IMR-90 (cell line): ENCODE measurements at regions not wholly inside any gene's neighbourhood (a gene's known extent, or its start where the extent isn't known, plus 50 kb on each side); places are given as distances from the start of the nearest gene placed in this dataset.
A peak's percentile ranks its signal among the peaks of the same experiment; 100 is the strongest.

ENCODE experiments used
- ATAC-seq: fragments of 200-7000 bp; cut with Tn5 transposase; 2 replicates; pipeline ENCODE4 v1.9.1; 2020; ENCODE audit warnings: low read depth, mild to moderate bottlenecking, moderate library complexity
- BruUV-seq: library from RNA; stranded (reverse); fragments of 400-500 nt; replicated peaks from 2 replicates; lab custom pipeline; 2021; lab: Mats Ljungman, UMichigan
- CTCF ChIA-PET: fragments of 300-600 bp; formaldehyde crosslinking; extraction: SDS; loops from one replicate; lab custom pipeline; 2021; ENCODE audit warnings: antibody characterized with exemption; lab: Yijun Ruan, JAX
- POLR2A ChIA-PET: fragments of 300-600 bp; sonication (Branson Sonifier 250); formaldehyde crosslinking; loops from one replicate; lab custom pipeline; 2022; ENCODE audit warnings: antibody characterized with exemption; ENCODE audit not compliant: unreplicated experiment; lab: Charles Lee
- DNase-seq: peaks from one replicate; pipeline ENCODE4 v3.0.0; 2013
- H2AFZ ChIP-seq: replicated peaks from 2 replicates; pipeline ENCODE3; 2013; ENCODE audit warnings: low read length, mild to moderate bottlenecking; ENCODE audit not compliant: poor library complexity
- H2AK5ac ChIP-seq: 2 replicates; pipeline ENCODE4 v1.6.1; 2013; ENCODE audit warnings: low read depth, low read length, inconsistent platforms
- H2AK9ac ChIP-seq: replicated peaks from 2 replicates; pipeline ENCODE3; 2013; ENCODE audit warnings: mild to moderate bottlenecking, low read depth, low read length, moderate library complexity; ENCODE audit not compliant: poor library complexity
- H2BK120ac ChIP-seq: 2 replicates; pipeline ENCODE4 v1.6.1; 2013; ENCODE audit warnings: low read depth, low read length, inconsistent platforms
- H2BK15ac ChIP-seq: 3 replicates; pipeline ENCODE4 v1.6.1; 2013; ENCODE audit warnings: low read depth, low read length, inconsistent platforms
- H2BK20ac ChIP-seq: 2 replicates; pipeline ENCODE4 v1.6.1; 2013; ENCODE audit warnings: low read depth, mild to moderate bottlenecking, inconsistent platforms, low read length, moderate library complexity
- H2BK5ac ChIP-seq: 2 replicates; pipeline ENCODE4 v1.6.1; 2013; ENCODE audit warnings: mild to moderate bottlenecking, low read depth, low read length, inconsistent platforms; ENCODE audit not compliant: poor library complexity, severe bottlenecking
- H3K14ac ChIP-seq: replicated peaks from 2 replicates; pipeline ENCODE4 v1.6.1; 2013; ENCODE audit warnings: low read depth, low read length, inconsistent platforms
- H3K18ac ChIP-seq: 2 replicates; pipeline ENCODE4 v1.6.1; 2013; ENCODE audit warnings: low read depth, low read length, control low read depth
- H3K23ac ChIP-seq: 2 replicates; pipeline ENCODE4 v1.6.1; 2013; ENCODE audit warnings: low read depth, low read length, inconsistent platforms
- H3K27ac ChIP-seq: 2 replicates; pipeline ENCODE4 v1.5.1; 2013; ENCODE audit warnings: mild to moderate bottlenecking, control low read depth, low read length; ENCODE audit not compliant: insufficient read depth
- H3K27me3 ChIP-seq: 2 replicates; pipeline ENCODE4 v1.6.1; 2013; ENCODE audit warnings: low read length; ENCODE audit not compliant: control insufficient read depth, insufficient read depth
- H3K36me3 ChIP-seq: 2 replicates; pipeline ENCODE4 v1.6.1; 2013; ENCODE audit warnings: low read length, mixed read lengths; ENCODE audit not compliant: control insufficient read depth, insufficient read depth
- H3K4ac ChIP-seq: 2 replicates; pipeline ENCODE4 v1.6.1; 2013; ENCODE audit warnings: low read depth, low read length, inconsistent platforms
- H3K4me1 ChIP-seq: 2 replicates; pipeline ENCODE4 v1.6.1; 2013; ENCODE audit warnings: low read length, mixed read lengths; ENCODE audit not compliant: control insufficient read depth, insufficient read depth
- H3K4me2 ChIP-seq: 2 replicates; pipeline ENCODE4 v1.6.1; 2013; ENCODE audit warnings: low read depth, mild to moderate bottlenecking, control low read depth, low read length, moderate library complexity
- H3K4me3 ChIP-seq: 2 replicates; pipeline ENCODE4 v1.5.1; 2013; ENCODE audit warnings: low read depth, mild to moderate bottlenecking, control low read depth, low read length, moderate library complexity; ENCODE audit not compliant: insufficient read depth
- H3K56ac ChIP-seq: 2 replicates; pipeline ENCODE4 v1.6.1; 2013; ENCODE audit warnings: low read length, inconsistent platforms; ENCODE audit not compliant: insufficient read depth; ENCODE audit errors: extremely low read depth
- H3K79me1 ChIP-seq, 2 experiments: 2 replicates each; pipeline ENCODE4 v1.6.1; 2013; ENCODE audit warnings: low read length in 2 of 2, inconsistent platforms in 1 of 2, low read depth in 1 of 2
- H3K9ac ChIP-seq: 2 replicates; pipeline ENCODE4 v1.6.1; 2013; ENCODE audit warnings: low read depth, low read length, control low read depth
- H3K9me1 ChIP-seq: 2 replicates; pipeline ENCODE4 v1.6.1; 2013; ENCODE audit warnings: low read length, inconsistent platforms; ENCODE audit not compliant: insufficient read depth
- H3K9me3 ChIP-seq: 2 replicates; pipeline ENCODE4 v1.6.1; 2013; ENCODE audit warnings: low read length; ENCODE audit not compliant: control insufficient read depth, insufficient read depth
- H4K20me1 ChIP-seq: 2 replicates; pipeline ENCODE4 v1.6.1; 2013; ENCODE audit warnings: low read length, inconsistent platforms; ENCODE audit not compliant: insufficient read depth
- H4K5ac ChIP-seq: 2 replicates; pipeline ENCODE4 v1.6.1; 2013; ENCODE audit warnings: mild to moderate bottlenecking, low read depth, low read length, control low read depth
- H4K8ac ChIP-seq, 2 experiments: 2 replicates each; pipeline ENCODE4 v1.6.1; 2013; ENCODE audit warnings: low read depth in 2 of 2, low read length in 2 of 2, control low read depth in 1 of 2, inconsistent platforms in 1 of 2
- H4K91ac ChIP-seq: 2 replicates; pipeline ENCODE4 v1.6.1; 2013; ENCODE audit warnings: low read depth, low read length, inconsistent platforms; ENCODE audit not compliant: insufficient read depth
- CEBPB ChIP-seq: IDR thresholded peaks from 2 replicates; pipeline ENCODE4 v1.6.1; 2012; ENCODE audit warnings: low read depth, low read length, improper control_type of control experiment
- MAFK ChIP-seq: IDR thresholded peaks from 2 replicates; pipeline ENCODE4 v1.6.1; 2012; ENCODE audit warnings: low read depth, low read length, improper control_type of control experiment
- RAD21 ChIP-seq: IDR thresholded peaks from 2 replicates; pipeline ENCODE4 v1.6.1; 2012; ENCODE audit warnings: low read length, improper control_type of control experiment
- whole genome bisulfite sequencing, 2 experiments: methylation state at CpG; one replicate each; pipeline versions ENCODE4 v1.1.5 to v1.1.7; 2013; ENCODE audit warnings: missing lambda C conversion rate in 2 of 2; ENCODE audit not compliant: insufficient read length in 1 of 2; ENCODE audit errors: extremely low coverage in 2 of 2; 5-methylcytosine and 5-hydroxymethylcytosine counted together
- dilution Hi-C: fragments of 300-500 bp; cut with HindIII; formaldehyde crosslinking; loops from one replicate; pipeline ENCODE4 v1.14.3; 2018; ENCODE audit warnings: low sequenced_read_pairs; ENCODE audit not compliant: unreplicated experiment
- in situ Hi-C: fragments of 300-500 bp; cut with MboI; formaldehyde crosslinking; loops from 3 replicates; pipeline ENCODE4 v1.14.3; 2019; ENCODE audit warnings: low sequenced_read_pairs, inconsistent platforms, mixed read lengths
- intact Hi-C: fragments of 100-400 bp; cut with micrococcal nuclease; formaldehyde crosslinking; loops from 2 replicates; pipeline ENCODE4 v1.10.0; 2022

DNA sequence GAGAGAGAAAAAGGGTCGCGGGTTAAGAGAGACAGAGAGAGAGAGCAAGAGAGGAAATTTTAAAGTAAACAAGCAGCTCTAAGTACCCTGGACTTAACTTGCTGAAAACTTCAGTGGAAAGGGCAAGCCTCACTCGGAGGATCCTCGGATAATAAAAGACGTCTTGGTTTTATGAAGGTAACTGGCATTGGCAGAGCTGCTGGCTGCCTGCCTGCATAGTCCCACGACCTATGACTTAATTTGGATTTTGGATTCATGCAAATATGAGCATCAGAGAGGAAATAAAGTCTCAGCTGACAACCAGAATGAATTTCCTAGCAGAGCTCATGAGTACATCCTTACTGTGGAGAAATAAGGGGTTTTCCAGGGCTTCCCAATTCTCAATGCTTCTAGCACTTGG, 95.1 kb upstream of the PDZRN3 start:
- Histone ChIP-seq H3K9me1 (peaks cover 6% of the 10 kb centered on the region; the same call in 1 of the 2 replicates), H3K27ac (peak overlapping the region; percentile 90), H3K79me1 (no peaks in the 10 kb centered on the region), H2BK15ac (peak overlapping the region; percentile 75; the same call in 2 of the 3 replicates), H4K5ac (peak overlapping the region; percentile 61), H4K20me1 (no peaks in the 10 kb centered on the region), H3K4me1 (peaks cover 13% of the 10 kb centered on the region), H3K23ac (peak overlapping the region; percentile 91), H4K91ac (peak overlapping the region; percentile 49; the same call in 1 of the 2 replicates), H2AK5ac (peak overlapping the region; percentile 16; the same call in 1 of the 2 replicates), H3K4me2 (peak overlapping the region; percentile 83), H2AFZ (peak overlapping the region; percentile 80), H2BK20ac (peak overlapping the region; percentile 81), H4K8ac (peak overlapping the region; percentile 72 to 85), H3K9me3 (no peaks in the 10 kb centered on the region), H3K18ac (peak overlapping the region; percentile 63), H2AK9ac (no peak overlapping the region), H3K4ac (peak overlapping the region; percentile 77), H3K4me3 (peak overlapping the region; percentile 6; the same call in 1 of the 2 replicates), H2BK5ac (peak overlapping the region; percentile 23), H3K56ac (peak overlapping the region; percentile 74; the same call in 1 of the 2 replicates), H3K27me3 (no peaks in the 10 kb centered on the region), H2BK120ac (peak overlapping the region; percentile 95), H3K36me3 (no peaks in the 10 kb centered on the region), H3K14ac (peak overlapping the region; percentile 72), H3K9ac (peak overlapping the region; percentile 77; the same call in 1 of the 2 replicates)
- in situ Hi-C loops, result no loop called here
- peak; percentile 48 for ATAC-seq
- no TSS peak for BruUV-seq
- no CpG with 5 or more reads among the region's 6 CpGs for WGBS, 2 experiments
- CTCF ChIA-PET, result interaction anchor here (1.0 kb wide), 2 partner anchors 27 to 49 kb away, joined by 3 read pairs; no protein-coding TSS in a partner anchor
- dilution Hi-C loops, result no loop called here
- POLR2A ChIA-PET, result no interaction called here
- TF ChIP-seq MAFK (no peak), RAD21 (no peak), CEBPB (0 out of 2 replicates have a peak, but pooled peaks have one; percentile 16)
- peak; percentile 76 for DNase-seq
- intact Hi-C loops, result no loop called here
